ENCODE measurements at regions not wholly inside any gene's neighbourhood (a gene's known extent, or its start where the extent isn't known, plus 50 kb on each side); places are given as distances from the start of the nearest gene placed in this dataset.

DNA sequence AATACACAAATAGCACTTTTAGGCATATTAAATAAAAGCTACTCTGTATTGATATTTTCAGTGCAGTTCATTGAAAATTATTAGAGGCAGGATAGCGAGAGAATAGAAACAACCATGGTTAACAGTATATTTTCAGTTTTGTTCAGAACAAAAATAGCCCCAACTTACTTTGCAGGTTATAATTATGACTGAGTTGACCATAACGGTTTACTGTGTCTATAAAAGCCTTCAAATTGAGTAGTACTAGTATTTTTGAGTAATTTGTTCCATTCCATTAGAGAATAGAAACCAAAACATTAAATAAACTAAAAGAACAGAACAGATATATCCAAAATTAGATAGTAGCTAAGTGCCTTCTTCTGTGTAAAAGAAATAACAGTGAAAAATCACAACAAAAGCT is 1108.4 kb upstream of the PCDH20 start (continued):
- TF ChIP-seq MEF2A (IDR thresholded peaks at IDR 0.05; ENCODE audit: insufficient read depth, low read depth, low read length) (peak; percentile 98), CREM (IDR thresholded peaks at IDR 0.05; ENCODE audit: low read depth) (peak; percentile 64), EED (IDR thresholded peaks at IDR 0.05; ENCODE audit: low read depth) (no peak), ZNF217 (IDR thresholded peaks at IDR 0.05) (peak; percentile 96; the same call in 1 of the 2 replicates), NFIC (IDR thresholded peaks at IDR 0.05; ENCODE audit: low read depth, low read length) (peak; percentile 96), SUPT20H (IDR thresholded peaks at IDR 0.05; ENCODE audit: borderline replicate concordance, control insufficient read depth, low read depth, low read length) (no peak), IKZF1 (conservative IDR thresholded peaks at IDR 0.05) (no peak), CHD2 (IDR thresholded peaks at IDR 0.05; ENCODE audit: borderline replicate concordance, low read depth, low read length) (peak; percentile 26; the same call in 1 of the 2 replicates), SKIL (IDR thresholded peaks at IDR 0.05; ENCODE audit: low read depth, poor library complexity, severe bottlenecking) (peak; percentile 58), POLR2A (IDR thresholded peaks at IDR 0.05; ENCODE audit: low read depth, low read length) (no peak), MYC (IDR thresholded peaks at IDR 0.05; ENCODE audit: insufficient read depth, insufficient read length, insufficient replicate concordance, low read length, severe bottlenecking) (no peak), FOXM1 (IDR thresholded peaks at IDR 0.05; ENCODE audit: low read depth, low read length) (peak; percentile 88; the same call in 1 of the 2 replicates), BCL11A (IDR thresholded peaks at IDR 0.05; ENCODE audit: low read depth, low read length) (0 out of 2 replicates have a peak, but pooled peaks have one; percentile 66), HDGF (IDR thresholded peaks at IDR 0.05) (no peak), RUNX3 (IDR thresholded peaks at IDR 0.05; ENCODE audit: low read length) (peak; percentile 90), ASH2L (IDR thresholded peaks at IDR 0.05; ENCODE audit: borderline replicate concordance, low read depth) (no peak), TAF1 (IDR thresholded peaks at IDR 0.05; ENCODE audit: borderline replicate concordance, low read depth, low read length) (no peak), BHLHE40 (IDR thresholded peaks at IDR 0.05; ENCODE audit: borderline replicate concordance in 1 of 2, low read depth in 2 of 2, low read length in 1 of 2) (peak in 1 of 2 experiments; percentile 35; a peak in 1 of 4 replicates), NRF1 (conservative IDR thresholded peaks at IDR 0.05; ENCODE audit: low read depth, low read length) (no peak)
- TF ChIP-seq, protein P1, sequence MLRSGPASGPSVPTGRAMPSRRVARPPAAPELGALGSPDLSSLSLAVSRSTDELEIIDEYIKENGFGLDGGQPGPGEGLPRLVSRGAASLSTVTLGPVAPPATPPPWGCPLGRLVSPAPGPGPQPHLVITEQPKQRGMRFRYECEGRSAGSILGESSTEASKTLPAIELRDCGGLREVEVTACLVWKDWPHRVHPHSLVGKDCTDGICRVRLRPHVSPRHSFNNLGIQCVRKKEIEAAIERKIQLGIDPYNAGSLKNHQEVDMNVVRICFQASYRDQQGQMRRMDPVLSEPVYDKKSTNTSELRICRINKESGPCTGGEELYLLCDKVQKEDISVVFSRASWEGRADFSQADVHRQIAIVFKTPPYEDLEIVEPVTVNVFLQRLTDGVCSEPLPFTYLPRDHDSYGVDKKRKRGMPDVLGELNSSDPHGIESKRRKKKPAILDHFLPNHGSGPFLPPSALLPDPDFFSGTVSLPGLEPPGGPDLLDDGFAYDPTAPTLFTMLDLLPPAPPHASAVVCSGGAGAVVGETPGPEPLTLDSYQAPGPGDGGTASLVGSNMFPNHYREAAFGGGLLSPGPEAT (IDR thresholded peaks at IDR 0.05; ENCODE audit: low read depth) = peak; percentile 53; the same call in 1 of the 2 replicates
- TF ChIP-seq, protein P2, sequence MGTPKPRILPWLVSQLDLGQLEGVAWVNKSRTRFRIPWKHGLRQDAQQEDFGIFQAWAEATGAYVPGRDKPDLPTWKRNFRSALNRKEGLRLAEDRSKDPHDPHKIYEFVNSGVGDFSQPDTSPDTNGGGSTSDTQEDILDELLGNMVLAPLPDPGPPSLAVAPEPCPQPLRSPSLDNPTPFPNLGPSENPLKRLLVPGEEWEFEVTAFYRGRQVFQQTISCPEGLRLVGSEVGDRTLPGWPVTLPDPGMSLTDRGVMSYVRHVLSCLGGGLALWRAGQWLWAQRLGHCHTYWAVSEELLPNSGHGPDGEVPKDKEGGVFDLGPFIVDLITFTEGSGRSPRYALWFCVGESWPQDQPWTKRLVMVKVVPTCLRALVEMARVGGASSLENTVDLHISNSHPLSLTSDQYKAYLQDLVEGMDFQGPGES (IDR thresholded peaks at IDR 0.05) = no peak
- TF ChIP-seq, protein P3, sequence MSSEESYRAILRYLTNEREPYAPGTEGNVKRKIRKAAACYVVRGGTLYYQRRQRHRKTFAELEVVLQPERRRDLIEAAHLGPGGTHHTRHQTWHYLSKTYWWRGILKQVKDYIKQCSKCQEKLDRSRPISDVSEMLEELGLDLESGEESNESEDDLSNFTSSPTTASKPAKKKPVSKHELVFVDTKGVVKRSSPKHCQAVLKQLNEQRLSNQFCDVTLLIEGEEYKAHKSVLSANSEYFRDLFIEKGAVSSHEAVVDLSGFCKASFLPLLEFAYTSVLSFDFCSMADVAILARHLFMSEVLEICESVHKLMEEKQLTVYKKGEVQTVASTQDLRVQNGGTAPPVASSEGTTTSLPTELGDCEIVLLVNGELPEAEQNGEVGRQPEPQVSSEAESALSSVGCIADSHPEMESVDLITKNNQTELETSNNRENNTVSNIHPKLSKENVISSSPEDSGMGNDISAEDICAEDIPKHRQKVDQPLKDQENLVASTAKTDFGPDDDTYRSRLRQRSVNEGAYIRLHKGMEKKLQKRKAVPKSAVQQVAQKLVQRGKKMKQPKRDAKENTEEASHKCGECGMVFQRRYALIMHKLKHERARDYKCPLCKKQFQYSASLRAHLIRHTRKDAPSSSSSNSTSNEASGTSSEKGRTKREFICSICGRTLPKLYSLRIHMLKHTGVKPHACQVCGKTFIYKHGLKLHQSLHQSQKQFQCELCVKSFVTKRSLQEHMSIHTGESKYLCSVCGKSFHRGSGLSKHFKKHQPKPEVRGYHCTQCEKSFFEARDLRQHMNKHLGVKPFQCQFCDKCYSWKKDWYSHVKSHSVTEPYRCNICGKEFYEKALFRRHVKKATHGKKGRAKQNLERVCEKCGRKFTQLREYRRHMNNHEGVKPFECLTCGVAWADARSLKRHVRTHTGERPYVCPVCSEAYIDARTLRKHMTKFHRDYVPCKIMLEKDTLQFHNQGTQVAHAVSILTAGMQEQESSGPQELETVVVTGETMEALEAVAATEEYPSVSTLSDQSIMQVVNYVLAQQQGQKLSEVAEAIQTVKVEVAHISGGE (CRISPR knock-in tag; IDR thresholded peaks at IDR 0.05) = no peak
